Panc1 (cell line): ENCODE measurements at regions not wholly inside any gene's neighbourhood (a gene's known extent, or its start where the extent isn't known, plus 50 kb on each side); places are given as distances from the start of the nearest gene placed in this dataset.

Experiments
- ATAC-seq: fragments of 200-7000 bp; cut with Tn5 transposase; 2 replicates; pipeline ENCODE4 v1.9.1; 2020; ENCODE audit warnings: mild to moderate bottlenecking, moderate library complexity
- BruUV-seq: library from RNA; stranded (reverse); fragments of 400-500 nt; replicated peaks from 2 replicates; lab custom pipeline; 2021; lab: Mats Ljungman, UMichigan
- CTCF ChIA-PET: fragments of 300-600 bp; sonication (Branson Sonifier 250); formaldehyde crosslinking; loops from one replicate; lab custom pipeline; 2022; ENCODE audit warnings: antibody characterized with exemption; lab: Charles Lee
- POLR2A ChIA-PET: fragments of 300-600 bp; sonication (Branson Sonifier 250); formaldehyde crosslinking; loops from one replicate; lab custom pipeline; 2022; ENCODE audit warnings: antibody characterized with exemption; lab: Charles Lee
- DNase-seq: peaks from one replicate; pipeline ENCODE4 v3.0.0-alpha.2; 2010; ENCODE audit warnings: low read depth, low spot score
- H3K27ac ChIP-seq: 2 replicates; pipeline ENCODE4 v1.5.1; 2011; ENCODE audit warnings: mild to moderate bottlenecking, low read length, inconsistent platforms
- H3K27me3 ChIP-seq: fragments of 200-500 bp; sonication (Bioruptor generic); 2 replicates; pipeline ENCODE4 v1.6.0; 2014; ENCODE audit warnings: low read length, inconsistent platforms; ENCODE audit not compliant: control insufficient read depth, insufficient read depth
- H3K36me3 ChIP-seq: fragments of 200-500 bp; sonication (Bioruptor generic); 2 replicates; pipeline ENCODE4 v1.5.1; 2014; ENCODE audit warnings: inconsistent platforms, mild to moderate bottlenecking, low read length, moderate library complexity; ENCODE audit not compliant: control insufficient read depth, insufficient read depth
- H3K4me1 ChIP-seq: 2 replicates; pipeline ENCODE4 v1.5.1; 2011; ENCODE audit warnings: inconsistent platforms, mild to moderate bottlenecking, low read length, moderate library complexity; ENCODE audit not compliant: control insufficient read depth, insufficient read depth
- H3K4me3 ChIP-seq, 2 experiments: 2 replicates each; pipeline ENCODE4 v1.5.1; 2011 to 2012; ENCODE audit warnings: low read depth in 2 of 2, low read length in 2 of 2, mild to moderate bottlenecking in 2 of 2, inconsistent platforms in 1 of 2, moderate library complexity in 1 of 2
- H3K9me3 ChIP-seq: fragments of 200-500 bp; sonication (Bioruptor generic); 2 replicates; pipeline ENCODE4 v1.5.1; 2014; ENCODE audit warnings: low read depth, mild to moderate bottlenecking, inconsistent platforms, low read length, moderate library complexity; ENCODE audit not compliant: control insufficient read depth, insufficient read depth
- POLR2AphosphoS5 ChIP-seq: IDR thresholded peaks from 2 replicates; pipeline ENCODE4 v1.6.1; 2012; ENCODE audit warnings: mild to moderate bottlenecking, low read depth, low read length, moderate library complexity
- REST ChIP-seq, 2 experiments: IDR thresholded peaks; 2 replicates each; pipeline ENCODE4 v1.6.1; 2011 to 2012; ENCODE audit warnings: low read depth in 2 of 2, control low read depth in 1 of 2, low read length in 1 of 2, mild to moderate bottlenecking in 1 of 2, moderate library complexity in 1 of 2; ENCODE audit not compliant: insufficient read depth in 1 of 2
- SIN3A ChIP-seq: IDR thresholded peaks from 2 replicates; pipeline ENCODE4 v1.6.1; 2012; ENCODE audit warnings: low read depth, mild to moderate bottlenecking, low read length, moderate library complexity, borderline replicate concordance; ENCODE audit not compliant: insufficient read depth
- TCF7L2 ChIP-seq: IDR thresholded peaks from 2 replicates; pipeline ENCODE4 v1.6.1; 2011; ENCODE audit warnings: mild to moderate bottlenecking, low read depth, low read length, inconsistent platforms
- in situ Hi-C: cut with HindIII; loops from 2 replicates; pipeline ENCODE4 v1.10.0; 2016; ENCODE audit warnings: low sequenced_read_pairs, low pct_unique_long_range_greater_than_20kb
- intact Hi-C: fragments of 100-400 bp; cut with micrococcal nuclease; formaldehyde crosslinking; loops from one replicate; pipeline ENCODE4 v1.10.0; 2022; ENCODE audit not compliant: unreplicated experiment
- TF ChIP-seq, protein P1 (sequence below): fragments of 450-650 bp; IDR thresholded peaks from 2 replicates; pipeline ENCODE4 v1.5.1; 2017; ENCODE audit warnings: mild to moderate bottlenecking

DNA sequence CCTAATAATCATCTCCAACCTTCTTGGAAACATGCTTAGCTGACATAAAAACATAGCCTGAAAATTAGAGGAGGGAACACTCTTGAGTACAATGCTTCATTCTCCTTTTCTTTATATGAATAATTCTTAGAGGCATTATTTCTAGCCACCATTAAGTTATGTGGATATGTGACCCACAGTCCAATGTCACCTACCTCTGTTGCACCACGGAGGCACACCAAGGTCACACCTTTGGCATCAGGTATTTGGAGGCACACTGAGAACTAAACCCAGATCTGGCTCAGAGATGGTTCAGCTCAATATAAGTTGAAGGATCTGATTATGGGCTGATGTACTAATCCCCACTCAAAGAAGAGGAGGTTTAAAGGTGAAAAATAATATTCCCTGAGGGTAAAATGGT lies 385.1 kb downstream of the POM121L12 start:
- ChIA-PET CTCF (interaction anchor here (0.6 kb wide), 1 partner anchor 1256 kb away, joined by 3 read pairs; no protein-coding TSS in a partner anchor), POLR2A (no interaction called here)
- Histone ChIP-seq H3K9me3 (no peaks in the 10 kb centered on the region), H3K27me3 (no peaks in the 10 kb centered on the region), H3K27ac (no peak overlapping the region), H3K36me3 (no peaks in the 10 kb centered on the region), H3K4me3 (no peak overlapping the region), H3K4me1 (no peaks in the 10 kb centered on the region)
- ATAC-seq = no peak
- TF ChIP-seq, protein P1, sequence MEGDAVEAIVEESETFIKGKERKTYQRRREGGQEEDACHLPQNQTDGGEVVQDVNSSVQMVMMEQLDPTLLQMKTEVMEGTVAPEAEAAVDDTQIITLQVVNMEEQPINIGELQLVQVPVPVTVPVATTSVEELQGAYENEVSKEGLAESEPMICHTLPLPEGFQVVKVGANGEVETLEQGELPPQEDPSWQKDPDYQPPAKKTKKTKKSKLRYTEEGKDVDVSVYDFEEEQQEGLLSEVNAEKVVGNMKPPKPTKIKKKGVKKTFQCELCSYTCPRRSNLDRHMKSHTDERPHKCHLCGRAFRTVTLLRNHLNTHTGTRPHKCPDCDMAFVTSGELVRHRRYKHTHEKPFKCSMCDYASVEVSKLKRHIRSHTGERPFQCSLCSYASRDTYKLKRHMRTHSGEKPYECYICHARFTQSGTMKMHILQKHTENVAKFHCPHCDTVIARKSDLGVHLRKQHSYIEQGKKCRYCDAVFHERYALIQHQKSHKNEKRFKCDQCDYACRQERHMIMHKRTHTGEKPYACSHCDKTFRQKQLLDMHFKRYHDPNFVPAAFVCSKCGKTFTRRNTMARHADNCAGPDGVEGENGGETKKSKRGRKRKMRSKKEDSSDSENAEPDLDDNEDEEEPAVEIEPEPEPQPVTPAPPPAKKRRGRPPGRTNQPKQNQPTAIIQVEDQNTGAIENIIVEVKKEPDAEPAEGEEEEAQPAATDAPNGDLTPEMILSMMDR = no peak
- TF ChIP-seq POLR2AphosphoS5 (no peak), REST (IDR thresholded peaks at IDR 0.05; ENCODE audit: insufficient read depth in 1 of 2, low read depth in 2 of 2, low read length in 1 of 2) (no peak), SIN3A (no peak), TCF7L2 (no peak)
- in situ Hi-C loops (no loop called here), intact Hi-C loops (no loop called here)
- no TSS peak for BruUV-seq
- DNase-seq = no peak

DNA sequence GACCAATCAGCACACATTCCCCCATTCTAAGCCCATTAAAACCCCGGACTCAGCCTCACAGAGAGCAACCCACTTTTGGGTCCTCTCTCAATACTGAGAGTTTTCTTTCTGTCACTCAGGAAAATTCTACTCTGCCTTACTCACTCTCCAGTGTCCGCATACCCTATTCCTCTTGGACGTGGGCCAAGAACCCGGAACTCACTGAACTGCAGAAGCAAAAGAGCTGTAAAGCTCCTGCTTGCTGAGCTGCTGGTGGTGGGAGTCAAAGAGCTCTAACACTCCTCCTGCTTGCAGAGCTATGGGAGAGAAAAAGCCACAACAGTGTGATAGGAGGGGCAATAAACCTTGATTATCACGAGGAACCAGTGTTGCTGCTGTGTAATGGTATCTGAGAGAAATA lies 386.9 kb downstream of the POM121L12 start:
- intact Hi-C loops = no loop called here
- DNase-seq (no peak), ATAC-seq (no peak)
- Histone ChIP-seq H3K4me3 (no peak overlapping the region), H3K36me3 (no peaks in the 10 kb centered on the region), H3K27me3 (no peaks in the 10 kb centered on the region), H3K4me1 (no peaks in the 10 kb centered on the region), H3K27ac (no peak overlapping the region), H3K9me3 (no peaks in the 10 kb centered on the region)
- TF ChIP-seq SIN3A (no peak), POLR2AphosphoS5 (no peak), TCF7L2 (no peak), REST (IDR thresholded peaks at IDR 0.05; ENCODE audit: insufficient read depth in 1 of 2, low read depth in 2 of 2, low read length in 1 of 2) (no peak)
- TF ChIP-seq, protein P1 = no peak
- no TSS peak for BruUV-seq
- ChIA-PET CTCF (no interaction called here), POLR2A (no interaction called here)
- in situ Hi-C loops = no loop called here
